ENCODE measurements at regions not wholly inside any gene's neighbourhood (a gene's known extent, or its start where the extent isn't known, plus 50 kb on each side); places are given as distances from the start of the nearest gene placed in this dataset.
"Not testable (repeated sequence)": the region's sequence is repeated elsewhere in the genome, so short reads cannot be mapped to it uniquely, and the experiment has no call there.

GRCh38 chr1:30374400-30375070, 348.9 kb downstream of the MATN1 start:
- DNase-seq, result no peak

DNA sequence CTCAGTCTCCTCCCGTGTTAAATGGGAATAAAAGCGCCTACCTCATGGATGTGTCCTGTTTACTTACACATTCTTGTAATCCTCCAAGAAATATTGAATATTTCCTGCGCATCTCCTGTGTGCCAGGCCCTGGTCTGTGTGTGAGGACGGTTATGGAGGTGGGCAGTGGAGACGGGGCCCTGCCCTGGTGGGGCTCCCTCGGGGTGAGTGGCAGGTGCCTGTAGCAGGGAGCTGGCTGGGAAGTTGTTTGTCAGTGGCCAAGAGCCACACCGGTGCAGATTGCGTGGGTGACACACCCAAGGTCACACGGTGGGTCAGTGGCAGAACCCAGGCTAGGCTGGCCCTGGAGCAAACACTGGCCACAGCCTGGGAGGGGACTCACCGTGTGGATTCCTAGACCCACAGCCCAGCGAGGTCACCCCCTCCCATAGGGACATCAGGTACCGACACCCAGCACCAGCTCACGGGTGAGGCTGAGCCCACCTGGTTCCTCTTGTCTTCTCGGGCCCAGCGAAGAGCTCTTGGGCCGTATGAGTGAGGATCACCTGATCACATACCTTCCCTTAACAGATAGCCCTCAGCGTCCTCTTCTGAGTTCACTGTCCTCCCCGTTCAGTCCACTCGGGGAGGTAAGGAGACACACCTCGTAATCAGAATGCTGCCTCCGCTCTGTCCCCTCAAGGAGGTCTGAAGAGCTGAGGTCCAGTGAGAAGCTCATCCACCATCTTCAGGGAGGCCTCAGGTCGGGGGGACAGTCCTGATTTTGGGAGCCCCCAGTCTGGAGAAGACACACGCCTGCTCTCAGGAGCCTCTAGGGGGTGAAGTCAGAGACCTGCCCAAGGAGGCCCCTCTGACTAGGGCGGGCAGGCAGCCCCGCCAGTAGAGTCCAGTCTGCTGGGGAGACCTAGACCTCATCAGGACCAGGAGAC, 349.6 kb downstream of the MATN1 start:
- DNase-seq, result no peak

DNA sequence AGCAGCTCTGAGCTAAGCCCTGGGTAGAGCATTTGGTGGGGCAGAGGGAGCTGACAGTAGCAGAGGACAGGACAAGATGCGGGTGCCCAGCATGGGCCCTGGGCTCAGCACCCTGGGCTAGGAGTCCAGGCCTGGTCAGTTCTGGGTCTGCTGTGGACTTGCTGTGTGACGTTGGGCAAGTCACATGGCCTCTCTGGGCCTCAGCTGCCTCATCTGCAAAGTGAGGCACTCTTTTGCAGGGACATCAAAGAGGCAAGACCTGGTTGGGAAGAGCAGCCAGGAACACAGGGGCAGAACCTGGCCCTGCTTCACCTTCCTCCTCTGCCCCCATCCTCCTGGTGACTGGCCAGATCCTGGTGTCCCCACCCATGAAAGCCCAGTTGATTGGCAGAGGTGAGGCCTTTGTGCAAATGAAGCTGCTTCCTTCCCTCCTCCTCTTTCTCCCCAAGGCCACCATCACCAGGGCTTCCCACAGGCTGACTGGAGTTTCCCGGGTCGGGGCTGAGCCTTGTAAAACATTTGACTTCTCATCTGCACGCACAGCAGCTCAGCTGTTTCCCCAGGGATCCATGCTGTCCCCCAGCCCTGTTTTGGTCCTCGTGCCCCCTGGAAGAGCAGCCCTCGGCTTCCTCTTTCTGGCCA, 350.5 kb downstream of the MATN1 start:
- DNase-seq, result no peak

DNA sequence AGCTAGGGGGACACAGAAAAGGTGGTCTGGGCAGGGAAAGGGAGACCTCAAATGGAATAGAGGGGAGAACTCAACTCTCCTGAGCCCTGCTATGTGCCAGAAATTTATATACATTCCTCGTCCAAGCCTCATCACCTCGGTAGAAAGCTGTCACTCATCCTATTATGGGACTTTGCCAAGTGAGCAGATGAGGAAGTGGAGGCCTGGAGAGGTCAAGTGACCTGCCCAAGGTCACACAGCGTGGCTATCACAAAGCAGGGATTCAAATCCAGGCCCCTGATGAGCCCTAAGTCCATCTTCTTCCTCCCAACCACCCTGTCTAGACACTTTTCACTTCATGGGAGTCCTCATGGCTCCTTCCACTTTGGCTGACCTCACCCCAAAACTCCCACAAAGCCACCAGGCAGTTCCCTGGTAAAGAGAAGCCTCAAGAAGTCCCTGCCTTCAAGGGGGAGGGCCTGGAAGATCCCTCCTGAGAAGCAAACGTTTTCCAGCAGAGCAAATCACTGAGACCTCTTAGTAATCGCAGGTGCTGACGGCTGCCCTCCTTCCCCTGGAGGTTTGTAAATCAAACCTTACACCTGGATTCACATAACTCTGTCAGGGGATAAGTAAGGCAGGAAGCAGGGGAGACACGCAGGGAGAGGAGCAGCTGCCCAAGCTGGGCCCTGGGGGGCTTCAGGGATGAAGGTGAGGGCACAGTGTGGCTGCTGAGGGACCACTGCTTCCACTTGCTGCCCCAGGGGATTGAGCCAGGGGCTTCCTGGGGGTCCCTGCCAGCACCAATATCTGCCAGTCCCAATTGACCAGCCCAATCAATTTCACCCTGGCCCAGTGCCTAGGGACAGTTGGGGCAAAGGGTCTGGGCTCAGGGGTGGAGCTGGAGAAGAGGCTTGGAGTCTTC, 351.2 kb downstream of the MATN1 start:
- DNase-seq, result no peak

- no peak for DNase-seq
Observed at GRCh38 chr1:30371179-30371788, 352.1 kb downstream of the MATN1 start.

DNA sequence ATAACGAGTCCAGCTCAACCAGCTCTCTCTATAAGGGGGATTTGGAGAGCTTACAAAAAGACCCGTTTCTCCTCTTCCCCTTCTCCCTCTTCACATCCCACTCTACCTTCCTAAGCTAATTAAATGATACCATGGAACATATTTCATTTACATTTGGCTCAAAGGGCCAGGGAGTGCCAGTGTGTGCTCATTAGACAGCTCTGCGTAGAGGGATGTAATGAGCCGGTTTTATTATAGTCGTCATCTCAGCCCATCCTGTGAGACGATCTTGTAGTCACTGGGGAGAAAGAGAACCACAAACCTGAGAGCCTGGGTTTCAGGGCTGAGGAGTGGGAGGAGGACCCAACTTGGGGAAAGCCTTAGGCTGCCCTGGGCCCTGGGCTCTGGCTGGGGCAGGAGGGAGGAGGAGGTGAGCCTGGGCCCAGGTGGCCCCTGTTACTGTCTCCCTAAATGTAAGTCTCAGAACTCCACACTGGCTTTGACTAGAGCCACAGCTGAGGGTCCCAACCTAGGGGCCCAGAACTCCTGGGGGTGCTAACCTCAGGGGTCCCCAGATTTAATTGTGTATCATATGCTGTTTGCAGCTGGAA, 354.6 kb downstream of the MATN1 start:
- no peak for DNase-seq

DNA sequence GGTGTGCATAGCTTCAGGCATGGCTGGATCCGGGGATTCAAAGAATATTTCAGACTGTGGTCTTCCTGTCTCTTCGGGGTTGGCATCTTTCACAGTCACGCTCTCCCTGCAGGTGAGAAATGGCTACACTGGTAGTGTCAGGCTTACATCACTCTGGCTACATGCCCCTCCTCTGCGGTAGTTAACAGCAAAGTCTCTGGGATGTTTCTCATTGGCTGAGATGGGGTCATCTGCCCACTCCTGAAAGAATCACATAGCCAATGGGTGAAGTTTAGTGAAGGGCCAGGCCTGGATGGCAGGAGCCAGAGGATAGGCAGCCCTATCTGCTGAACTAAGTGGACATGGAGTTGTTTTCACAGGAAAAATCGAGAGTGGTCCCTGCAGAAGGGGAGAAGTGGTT, 356.5 kb downstream of the MATN1 start:
- DNase-seq, result no peak

DNA sequence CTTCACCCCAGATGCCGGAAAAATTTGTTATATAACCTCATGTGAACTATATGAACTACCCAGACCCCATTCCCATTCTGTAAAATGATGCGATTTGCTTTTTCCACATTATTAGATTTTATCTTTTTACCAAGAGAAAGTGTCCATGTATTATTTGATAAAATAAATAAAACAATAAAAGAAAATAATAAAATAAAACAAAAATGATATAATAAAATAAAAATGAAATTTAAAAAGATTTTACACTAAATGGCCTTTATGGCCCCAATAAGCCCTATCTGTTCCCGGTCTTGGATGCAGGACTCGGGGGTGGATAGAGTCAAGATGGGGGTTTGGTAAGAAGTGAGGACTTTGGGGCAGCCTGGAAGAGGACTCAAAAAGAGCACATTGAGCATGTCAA, 357.2 kb downstream of the MATN1 start:
- no peak for DNase-seq

DNA sequence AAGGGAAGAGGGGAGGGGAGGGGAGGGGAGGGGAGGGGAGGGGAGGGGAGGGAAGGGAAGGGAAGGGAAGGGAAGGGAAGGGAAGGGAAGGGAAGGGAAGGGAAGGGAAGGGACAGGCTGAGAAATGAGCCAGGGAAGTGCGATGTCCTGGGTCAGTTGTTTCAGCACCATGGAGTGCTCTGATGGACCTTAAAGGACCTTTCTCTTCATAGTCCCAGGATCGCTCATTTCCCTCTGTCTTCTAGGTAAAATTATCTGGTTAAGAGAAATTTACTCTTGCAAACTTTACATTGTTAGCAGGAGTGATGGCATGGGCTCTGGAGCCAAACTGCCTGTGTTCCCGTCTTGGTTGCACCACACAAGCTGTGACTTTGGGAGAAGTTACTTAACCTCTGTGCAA, 357.8 kb downstream of the MATN1 start:
- no peak for DNase-seq

- no peak for DNase-seq
Observed at GRCh38 chr1:30363031-30363430, 360.4 kb downstream of the MATN1 start.

GRCh38 chr1:30362603-30362990, 360.8 kb downstream of the MATN1 start:
- no peak for DNase-seq

DNA sequence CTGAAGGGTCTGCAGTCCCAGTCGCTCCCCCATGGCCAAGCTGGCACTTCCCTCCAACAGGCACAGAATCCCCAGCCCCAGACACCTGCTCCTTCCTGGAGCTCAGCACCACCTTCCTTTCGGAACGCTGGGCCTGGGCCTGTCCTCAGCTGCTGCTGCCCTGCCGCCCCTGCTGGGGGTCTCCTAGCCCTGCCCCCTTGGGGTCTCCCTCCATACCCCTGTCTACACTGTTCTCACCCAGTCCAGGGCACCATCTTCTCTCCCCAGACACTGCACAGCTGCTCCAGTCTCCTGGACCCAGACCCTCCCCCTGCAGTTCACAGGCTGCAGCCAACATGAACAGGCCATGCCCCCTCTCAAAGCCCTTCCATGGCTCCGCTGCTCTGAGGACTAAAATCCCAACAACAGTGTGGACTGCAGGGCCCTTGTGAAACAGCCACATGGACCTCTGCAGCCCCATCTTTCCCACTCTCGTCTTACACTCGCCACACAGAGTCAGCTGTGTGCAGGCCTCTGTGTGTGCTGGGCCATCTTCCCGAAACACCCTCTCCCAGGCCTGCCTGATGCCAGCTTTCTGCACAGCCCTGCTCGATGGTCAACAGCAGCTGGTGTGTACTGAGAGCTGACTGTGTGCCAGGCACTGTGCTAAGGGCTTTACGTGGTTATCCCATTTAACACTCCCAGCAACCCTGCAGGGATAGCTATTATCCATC, 361.3 kb downstream of the MATN1 start:
- DNase-seq, result not testable (repeated sequence)

DNA sequence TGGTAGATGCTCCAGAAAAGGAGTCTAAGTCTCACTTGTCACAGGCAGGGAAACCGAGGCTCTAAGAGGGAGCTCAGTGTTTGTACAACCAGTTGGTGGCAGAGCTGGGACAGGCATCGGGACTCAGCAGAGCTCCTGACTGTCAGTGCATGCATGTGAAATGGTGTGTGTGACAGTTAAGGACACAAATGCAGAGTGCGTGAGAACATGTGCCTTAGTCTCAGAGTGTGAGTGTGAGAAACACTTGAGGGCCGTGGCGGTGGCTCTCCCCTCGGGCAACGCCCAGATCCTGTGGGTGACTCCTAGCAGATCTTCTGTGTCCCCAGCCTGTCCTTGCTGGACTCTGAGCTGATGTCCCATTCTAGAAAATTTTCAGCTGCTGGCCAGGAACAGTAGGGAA, 362.6 kb downstream of the MATN1 start:
- DNase-seq, result no peak

DNA sequence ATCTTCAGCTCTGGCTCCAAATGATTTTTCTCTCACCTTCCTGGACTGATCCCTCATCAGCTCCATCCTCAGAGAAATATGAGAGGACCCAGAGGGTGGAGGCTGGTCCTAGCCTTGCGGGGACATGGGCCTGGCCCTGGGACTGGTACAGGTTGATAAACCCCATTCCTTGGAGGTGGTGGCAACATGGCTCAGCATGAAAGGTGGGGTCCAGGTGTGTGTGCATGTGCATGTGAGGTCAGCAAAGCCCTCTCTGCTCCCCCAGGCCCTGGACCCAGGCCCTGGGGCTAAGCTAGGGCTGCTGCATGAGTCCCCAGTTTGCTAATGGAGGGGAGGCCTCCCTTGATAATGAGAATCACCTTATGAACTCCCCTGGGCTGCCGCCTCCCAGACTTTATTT, 363.1 kb downstream of the MATN1 start:
- no peak for DNase-seq

- DNase-seq, result no peak
Observed at GRCh38 chr1:30359539-30360220, 363.7 kb downstream of the MATN1 start.

DNA sequence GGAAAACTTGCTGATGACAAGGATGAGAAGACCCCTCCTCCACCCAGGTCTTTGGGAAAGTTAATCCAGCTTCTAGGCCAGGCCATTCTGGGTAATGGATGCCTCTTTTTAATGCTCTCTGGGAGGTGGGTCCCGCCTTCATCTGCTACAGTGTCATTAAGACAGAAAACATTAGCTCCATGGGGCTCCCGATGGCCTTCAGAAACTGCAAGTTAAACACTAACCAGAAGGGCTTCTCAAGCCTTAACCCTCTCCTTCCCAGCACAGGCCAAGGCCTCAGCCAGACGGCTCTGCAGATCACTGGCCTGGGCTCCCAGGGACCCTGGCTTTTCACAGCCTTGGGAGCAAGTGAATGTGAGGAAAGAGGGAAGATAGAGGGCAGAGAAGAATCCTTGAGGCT, 364.9 kb downstream of the MATN1 start:
- no peak for DNase-seq

DNA sequence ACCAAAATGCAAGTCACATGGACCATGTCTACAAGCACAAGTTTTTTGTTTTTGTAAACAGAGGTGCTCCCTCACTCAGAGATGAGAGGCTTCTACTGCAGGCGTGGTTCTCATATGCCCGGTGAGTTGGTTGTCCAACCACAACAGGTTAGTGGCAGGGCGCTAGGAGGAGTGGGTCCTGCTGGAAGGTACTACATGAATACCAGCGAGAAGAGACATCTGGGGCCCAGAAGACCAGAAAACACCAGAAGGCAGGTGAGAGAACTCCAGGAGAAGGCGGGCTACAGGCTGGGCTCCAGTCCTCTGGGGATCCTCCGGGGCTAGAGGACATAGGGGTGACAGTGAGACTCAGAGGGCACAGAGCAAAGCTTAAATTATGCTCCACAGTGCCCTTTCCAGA, 366.5 kb downstream of the MATN1 start:
- no peak for DNase-seq

GRCh38 chr1:30354410-30354809, 369.0 kb downstream of the MATN1 start:
- no peak for DNase-seq

GRCh38 chr1:30353637-30354036, 369.7 kb downstream of the MATN1 start:
- DNase-seq, result no peak

- DNase-seq, result no peak
Observed at GRCh38 chr1:30348147-30348546, 375.2 kb downstream of the MATN1 start.

Data from inflammatory macrophage treated with lipopolysaccharide for 1 hour (primary cell).